ENCODE measurements at regions not wholly inside any gene's neighbourhood (a gene's known extent, or its start where the extent isn't known, plus 50 kb on each side); places are given as distances from the start of the nearest gene placed in this dataset.
A peak's percentile ranks its signal among the peaks of the same experiment; 100 is the strongest.
"Not testable (repeated sequence)": the region's sequence is repeated elsewhere in the genome, so short reads cannot be mapped to it uniquely, and the experiment has no call there.

- TF ChIP-seq CTCF (IDR thresholded peaks at IDR 0.05; ENCODE audit: borderline replicate concordance, insufficient read depth, low read depth, low read length) = no peak
- H3K4me3 ChIP-seq (ENCODE audit: low read depth, low read length) = no peak overlapping the region
These were observed 294.9 kb upstream of the BOD1L1 start for GRCh38 chr4:13922459-13922858.

- H3K4me3 ChIP-seq (ENCODE audit: low read depth, low read length) = no peak overlapping the region
- no peak for TF ChIP-seq CTCF (IDR thresholded peaks at IDR 0.05; ENCODE audit: borderline replicate concordance, insufficient read depth, low read depth, low read length)
These were observed 295.5 kb upstream of the BOD1L1 start for GRCh38 chr4:13922873-13923645.

- not testable (repeated sequence) for H3K4me3 ChIP-seq (ENCODE audit: low read depth, low read length)
These were observed 297.4 kb upstream of the BOD1L1 start for GRCh38 chr4:13924900-13925299.

GRCh38 chr4:13928214-13928613, 300.7 kb upstream of the BOD1L1 start:
- no peak for TF ChIP-seq CTCF (IDR thresholded peaks at IDR 0.05; ENCODE audit: borderline replicate concordance, insufficient read depth, low read depth, low read length)
- H3K4me3 ChIP-seq (ENCODE audit: low read depth, low read length) = no peak overlapping the region

GRCh38 chr4:13930155-13930554, 302.6 kb upstream of the BOD1L1 start:
- TF ChIP-seq CTCF (IDR thresholded peaks at IDR 0.05; ENCODE audit: borderline replicate concordance, insufficient read depth, low read depth, low read length) = no peak
- H3K4me3 ChIP-seq (ENCODE audit: low read depth, low read length) = no peak overlapping the region

GRCh38 chr4:13933191-13933590, 305.7 kb upstream of the BOD1L1 start:
- TF ChIP-seq CTCF (IDR thresholded peaks at IDR 0.05; ENCODE audit: borderline replicate concordance, insufficient read depth, low read depth, low read length) = peak; percentile 33; the same call in 1 of the 2 replicates
- H3K4me3 ChIP-seq (ENCODE audit: low read depth, low read length) = no peak overlapping the region

- no peak overlapping the region for H3K4me3 ChIP-seq (ENCODE audit: low read depth, low read length)
- no peak for TF ChIP-seq CTCF (IDR thresholded peaks at IDR 0.05; ENCODE audit: borderline replicate concordance, insufficient read depth, low read depth, low read length)
These were observed 310.8 kb upstream of the BOD1L1 start for GRCh38 chr4:13938299-13938698.

Data from GM12875 (cell line).